OCI-M1 (cell line): ENCODE measurements at regions not wholly inside any gene's neighbourhood (a gene's known extent, or its start where the extent isn't known, plus 50 kb on each side); places are given as distances from the start of the nearest gene placed in this dataset.
"Not testable (repeated sequence)": the region's sequence is repeated elsewhere in the genome, so short reads cannot be mapped to it uniquely, and the experiment has no call there.

Experiments used
- DNase-seq: peaks from one replicate; lab custom pipeline; 2025; lab: John Stamatoyannopoulos, UW

DNA sequence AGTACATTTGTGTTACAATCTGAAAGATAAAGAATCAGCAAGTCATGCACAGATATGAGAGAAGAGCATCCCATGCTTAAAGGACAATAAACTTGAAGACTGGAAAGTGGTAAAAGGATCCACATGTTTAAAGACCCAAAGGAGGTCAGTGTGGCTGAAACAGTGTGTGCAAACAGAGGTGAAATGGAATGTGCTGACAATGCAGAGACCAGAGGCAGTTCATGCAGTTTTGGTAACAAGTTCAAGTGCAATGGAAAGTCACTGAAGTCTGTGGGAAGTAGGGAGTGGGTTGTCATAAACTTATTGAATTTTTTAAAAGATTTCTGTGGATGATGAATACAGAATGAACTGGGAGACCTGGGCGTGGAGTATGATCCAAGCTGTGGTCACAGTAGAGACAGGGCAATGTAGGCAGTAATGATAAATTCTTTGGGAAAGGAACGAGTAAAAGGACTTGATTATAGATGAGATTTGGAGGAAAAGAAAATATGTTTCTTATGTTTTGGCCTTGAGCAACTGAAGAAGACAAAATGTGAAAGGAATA is 408.0 kb downstream of the HGF start:
- DNase-seq = peak; percentile 40

DNA sequence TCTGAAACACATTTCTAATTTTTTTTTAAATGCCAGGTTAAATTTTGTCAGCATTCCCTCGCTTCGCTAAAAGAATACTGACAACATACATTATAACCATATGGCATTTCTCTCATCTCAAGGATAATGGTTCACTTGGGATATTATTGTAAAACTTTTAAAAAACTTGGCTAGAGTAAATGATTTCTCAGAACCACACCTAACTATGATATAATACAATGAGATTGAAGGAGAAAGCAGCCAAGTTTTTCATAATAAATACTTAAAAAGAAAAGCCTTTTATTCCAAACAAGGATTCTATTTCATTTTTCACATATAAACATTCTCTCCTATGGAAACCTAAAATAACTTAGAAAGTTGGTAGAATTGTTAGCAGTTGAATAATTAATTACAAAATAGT is 413.9 kb downstream of the HGF start:
- no peak for DNase-seq

DNA sequence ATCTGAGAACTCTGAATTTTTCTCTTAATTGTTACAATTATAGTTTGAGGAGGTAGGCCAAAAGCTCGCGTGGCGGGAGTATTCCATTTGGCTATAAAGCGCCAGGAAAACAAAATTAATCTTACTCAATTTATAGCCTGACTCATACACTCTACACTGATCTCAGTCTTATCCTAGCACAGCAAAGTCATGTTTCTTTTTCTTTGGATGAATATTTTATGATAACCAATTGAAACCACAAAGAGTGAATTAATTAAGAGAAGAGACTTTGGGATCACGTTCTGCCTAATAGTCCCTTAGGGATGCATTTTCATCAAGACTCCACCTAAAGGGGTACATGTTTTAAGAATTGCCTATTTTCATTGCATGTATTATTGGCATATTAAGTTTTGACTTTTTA is 420.8 kb downstream of the HGF start:
- DNase-seq = no peak

DNA sequence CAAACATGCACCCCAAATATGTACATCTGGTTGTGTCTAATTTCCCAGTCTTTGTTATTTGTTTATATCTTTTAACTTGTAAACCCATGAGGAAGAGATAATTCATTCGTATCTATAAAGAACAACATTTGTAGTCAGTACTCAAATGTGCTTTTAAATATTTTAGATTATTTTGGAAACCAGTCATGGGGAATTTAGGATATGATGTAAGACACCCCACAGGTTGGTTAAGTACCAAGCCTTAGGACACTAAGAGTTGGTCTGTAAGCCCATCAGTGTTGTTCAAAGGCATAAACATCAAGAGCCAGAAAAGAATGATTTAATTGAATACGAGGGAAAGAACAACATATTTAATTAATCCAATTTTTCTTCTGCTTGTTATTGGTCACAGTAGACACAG is 421.1 kb upstream of the SEMA3C start:
- no peak for DNase-seq

DNA sequence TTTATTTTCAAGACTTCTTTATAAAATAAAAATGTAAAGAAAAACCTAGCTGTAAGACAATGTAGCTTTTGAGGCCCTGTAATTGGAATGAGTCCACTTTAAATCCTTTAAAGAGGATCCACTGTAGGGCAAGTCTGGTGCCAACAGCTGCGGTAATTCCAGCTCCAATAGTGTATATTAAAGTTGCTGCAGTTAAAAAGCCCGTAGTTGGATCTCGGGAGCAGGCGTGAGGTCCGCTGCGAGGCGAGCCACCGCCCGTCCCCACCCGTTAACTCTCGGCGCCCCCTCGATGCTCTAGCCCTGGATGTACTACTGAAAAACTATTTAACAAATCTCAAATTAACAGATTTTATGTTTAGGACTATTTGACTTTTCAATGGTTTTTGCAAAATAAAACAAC is 414.7 kb upstream of the SEMA3C start:
- no peak for DNase-seq

DNA sequence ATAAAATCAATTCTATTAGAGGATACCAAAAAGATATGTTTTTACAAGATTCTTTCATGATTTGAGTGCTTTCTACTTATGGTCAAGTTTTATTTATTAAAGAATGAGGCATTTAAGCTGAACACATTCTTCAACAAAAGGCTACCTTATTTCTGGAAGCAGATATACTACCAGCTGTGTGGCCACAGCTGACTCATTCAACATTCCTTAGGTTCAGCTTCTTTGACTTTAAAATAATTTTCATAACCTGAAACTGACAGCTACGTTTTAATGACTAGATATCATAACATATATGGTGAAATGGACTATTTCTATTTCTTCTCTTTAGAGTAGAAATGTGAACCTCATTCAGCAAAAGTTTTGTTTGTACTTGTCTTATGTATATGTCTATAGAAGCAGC is 414.2 kb upstream of the SEMA3C start:
- DNase-seq = no peak

DNA sequence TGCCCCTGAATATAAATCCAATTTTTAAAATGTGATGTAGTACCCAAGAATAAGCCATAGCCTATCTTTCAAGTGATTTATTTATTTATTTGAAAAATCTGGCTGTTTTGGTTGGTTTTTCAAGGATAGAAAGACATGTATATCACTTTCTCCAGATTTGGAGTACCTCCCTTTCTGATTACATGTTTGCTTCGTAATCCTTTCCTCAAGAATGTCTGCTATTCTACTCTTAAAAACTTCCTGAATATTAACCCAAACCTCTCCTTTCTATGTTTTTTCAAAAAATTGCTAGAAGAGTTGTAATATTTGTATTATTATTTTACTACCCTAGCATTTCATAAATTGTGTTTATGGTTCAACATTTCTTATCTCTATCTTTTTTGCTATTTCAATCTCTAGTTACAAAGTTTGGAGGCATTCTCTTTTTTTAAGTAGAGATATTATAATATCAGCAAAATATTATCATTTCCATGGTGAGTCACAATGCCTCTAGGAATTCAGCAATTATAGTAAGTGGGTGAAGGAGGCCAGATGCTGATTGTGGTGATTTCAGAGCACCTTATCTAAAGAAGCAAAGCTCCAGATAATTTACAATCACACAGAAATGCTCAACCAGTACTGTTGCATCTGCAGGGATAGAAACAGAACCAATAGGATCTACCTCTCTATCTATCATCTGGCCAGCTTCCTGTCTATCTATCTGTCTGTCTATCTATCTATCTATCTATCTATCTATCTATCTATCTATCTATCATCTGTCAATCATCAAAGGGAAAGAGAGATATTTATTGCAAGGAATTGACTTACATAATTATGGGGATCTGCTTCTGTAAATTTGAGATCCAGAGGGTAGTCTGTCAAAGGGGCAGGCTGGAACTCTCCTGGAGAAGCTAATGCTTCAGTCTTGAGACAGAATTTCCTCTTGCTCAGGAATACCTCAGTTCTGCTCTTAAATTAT is 412.5 kb upstream of the SEMA3C start:
- DNase-seq = no peak

DNA sequence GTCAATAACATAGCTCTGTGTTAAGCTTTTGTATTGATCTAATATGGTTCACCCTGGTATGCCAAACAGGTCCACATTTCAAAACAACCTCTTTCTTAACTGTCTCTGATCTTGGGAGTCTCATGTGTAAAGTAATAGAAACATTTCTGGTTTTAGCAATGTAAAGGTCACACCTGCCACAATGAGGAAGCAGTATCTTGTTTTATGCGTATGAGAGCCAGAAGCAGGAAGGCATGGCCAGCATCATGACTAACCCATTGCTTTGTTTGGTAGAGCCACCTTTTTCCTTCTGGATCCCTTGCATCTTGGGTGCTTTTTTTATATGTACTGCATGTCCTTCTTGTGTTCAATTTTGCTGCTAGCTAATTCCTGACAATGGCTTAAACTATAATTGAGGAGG is 411.3 kb upstream of the SEMA3C start:
- DNase-seq = no peak

DNA sequence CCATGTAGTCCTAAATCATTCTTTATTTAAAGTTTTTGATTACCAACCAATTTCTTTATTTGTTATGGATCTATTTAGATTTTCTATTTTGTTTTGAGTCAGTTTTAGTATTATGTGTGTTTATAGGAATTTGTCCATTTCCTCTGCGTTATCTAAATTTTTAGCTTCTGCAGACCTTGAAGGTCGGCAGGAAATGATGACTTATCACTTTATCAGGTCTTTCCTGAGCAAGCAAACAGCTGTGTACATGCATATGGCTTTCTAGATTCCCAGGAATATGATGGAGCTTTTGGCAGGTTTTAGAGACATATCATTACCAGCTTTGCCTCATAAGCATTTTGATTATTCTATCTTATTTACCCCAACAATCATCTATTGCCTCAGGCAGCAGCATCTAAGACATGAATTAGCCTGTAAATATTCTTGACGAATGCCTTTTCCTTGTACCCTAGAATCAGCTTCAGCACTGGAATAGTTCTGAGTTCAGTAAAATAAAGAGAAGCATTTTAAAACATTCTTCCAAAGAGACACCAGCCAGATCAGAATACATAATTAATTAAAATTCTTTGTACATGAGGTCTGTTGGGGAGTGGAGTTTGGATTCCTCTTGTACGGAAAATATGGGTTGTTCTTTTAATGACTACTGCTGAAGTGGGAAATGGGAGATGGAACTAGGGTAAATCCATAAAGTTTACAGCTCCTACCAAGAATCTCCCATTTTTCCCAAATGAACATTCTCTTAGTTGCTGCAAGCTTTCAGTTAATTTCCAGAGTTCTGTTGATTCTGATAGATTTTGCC is 408.8 kb upstream of the SEMA3C start:
- no peak for DNase-seq

DNA sequence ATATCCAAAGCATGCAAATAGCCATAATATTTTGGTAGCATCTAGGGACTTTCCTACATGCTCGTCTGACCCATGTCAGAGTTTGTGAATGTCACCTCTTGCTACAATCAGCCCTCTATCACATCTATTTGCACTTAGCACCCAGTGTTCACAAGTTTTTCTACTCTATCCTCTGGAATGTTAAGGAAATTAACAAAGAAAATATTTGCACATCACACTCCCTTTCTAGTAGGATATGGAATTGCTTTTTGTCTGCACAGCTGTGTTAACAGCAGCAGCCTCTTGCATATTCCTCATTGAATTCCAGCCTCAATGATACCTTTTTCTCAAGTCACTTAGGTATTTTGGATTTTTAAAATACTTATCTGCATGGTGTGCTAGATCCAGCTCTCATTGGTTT is 403.1 kb upstream of the SEMA3C start:
- no peak for DNase-seq

DNA sequence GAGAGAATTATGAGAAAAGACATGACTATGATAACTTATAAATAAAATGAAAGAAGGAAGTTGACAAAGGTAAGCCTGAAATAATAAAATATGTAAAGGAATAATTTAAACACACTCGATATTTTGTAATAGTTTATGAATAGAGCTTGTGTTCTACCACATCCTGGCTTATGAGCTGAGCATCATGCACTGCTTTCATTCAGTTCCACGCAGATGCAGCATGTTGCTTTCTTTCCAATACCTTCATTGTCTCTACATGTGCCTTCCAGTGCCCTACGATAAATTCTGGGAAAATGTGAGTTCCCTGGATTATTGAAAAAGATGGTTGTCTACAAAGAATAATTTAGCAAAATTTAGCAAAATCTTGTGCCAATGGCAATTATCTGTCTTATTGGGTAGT is 398.9 kb upstream of the SEMA3C start:
- no peak for DNase-seq

DNA sequence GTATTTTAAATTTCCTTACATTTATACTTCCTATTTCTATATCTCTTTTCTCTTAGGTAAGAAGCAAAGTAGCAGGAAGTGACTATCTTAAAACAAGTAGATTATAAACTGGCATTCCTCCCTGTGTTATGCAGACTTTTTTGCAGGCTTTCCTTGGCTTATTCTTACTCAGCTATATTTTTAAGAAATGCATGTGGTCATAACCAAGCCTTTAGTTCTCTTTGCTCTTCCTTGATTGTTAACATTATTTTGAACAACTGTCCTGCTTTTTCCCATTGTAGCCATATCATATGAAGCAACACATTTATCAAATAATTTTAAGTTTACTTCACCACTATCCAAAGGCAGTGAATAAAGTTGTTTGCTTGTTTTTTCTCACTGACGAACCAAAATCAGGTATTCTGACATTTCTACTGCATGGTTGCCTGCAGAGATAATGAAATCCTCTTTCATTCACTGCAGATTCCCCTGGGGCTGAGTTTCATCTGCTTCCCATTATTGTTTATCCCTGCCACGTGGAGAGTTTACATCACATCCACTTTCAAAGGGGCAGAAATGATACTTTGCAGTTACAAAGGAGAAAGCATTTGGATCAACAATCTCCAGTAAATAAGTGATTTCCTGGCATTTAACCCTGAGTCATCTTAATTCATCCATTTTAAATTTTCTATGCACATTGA is 389.9 kb upstream of the SEMA3C start:
- DNase-seq = no peak

DNA sequence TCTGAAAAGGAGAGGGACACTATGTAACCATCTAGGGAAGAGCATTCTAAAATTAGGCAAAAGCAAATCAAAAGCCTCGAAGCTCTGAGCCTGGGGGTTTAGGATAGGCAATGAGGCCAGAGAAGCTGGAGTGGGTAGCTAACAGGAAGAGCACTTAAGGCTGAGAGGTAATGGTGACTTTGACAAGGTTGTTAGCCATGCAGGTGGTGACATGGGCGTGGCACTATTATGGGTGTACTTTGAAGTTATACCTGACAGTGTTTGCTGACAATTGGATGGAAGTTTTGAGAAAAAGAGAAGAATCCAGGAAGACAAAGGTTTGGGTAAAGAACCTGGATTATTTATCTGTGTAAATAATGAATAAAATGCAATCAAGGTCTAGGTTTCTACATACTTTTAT is 383.0 kb upstream of the SEMA3C start:
- no peak for DNase-seq

DNA sequence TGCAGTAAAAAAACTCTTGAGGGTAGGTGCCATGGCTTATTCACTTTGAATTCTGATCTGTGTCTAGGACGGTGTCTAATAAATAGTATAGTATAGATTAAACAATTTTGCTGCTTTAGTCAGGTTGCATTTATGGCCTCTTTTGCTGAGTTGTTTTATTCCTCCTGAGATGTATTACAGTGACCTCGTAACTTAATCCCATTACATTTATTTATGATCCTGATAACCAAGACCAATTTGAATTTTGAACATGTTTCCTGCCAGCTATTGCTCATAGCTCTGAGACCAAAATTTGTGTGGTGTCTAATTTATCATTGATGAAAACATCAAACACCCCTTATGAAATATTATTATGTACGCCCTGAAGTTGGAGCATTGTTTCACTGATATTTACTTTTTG is 381.9 kb upstream of the SEMA3C start:
- peak; percentile 72 for DNase-seq

DNA sequence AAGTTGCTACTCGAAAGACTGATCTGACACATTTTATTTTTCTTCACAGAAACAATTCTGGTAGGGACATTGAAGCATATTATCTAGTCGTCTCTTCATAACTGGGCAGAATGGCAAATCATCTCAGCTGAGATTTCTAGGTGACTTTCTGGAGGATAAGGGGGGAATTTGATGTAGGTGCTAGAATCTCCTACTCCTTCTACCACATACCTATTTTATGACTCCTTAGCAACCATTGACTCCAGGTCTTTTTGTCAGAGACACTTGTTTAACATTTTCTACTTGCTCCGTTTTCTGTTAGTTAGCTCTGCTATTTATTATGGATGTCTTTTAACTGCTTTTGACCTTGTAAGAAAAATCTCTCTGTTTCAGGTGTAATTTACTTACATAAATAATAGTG is 380.9 kb upstream of the SEMA3C start:
- DNase-seq = no peak

DNA sequence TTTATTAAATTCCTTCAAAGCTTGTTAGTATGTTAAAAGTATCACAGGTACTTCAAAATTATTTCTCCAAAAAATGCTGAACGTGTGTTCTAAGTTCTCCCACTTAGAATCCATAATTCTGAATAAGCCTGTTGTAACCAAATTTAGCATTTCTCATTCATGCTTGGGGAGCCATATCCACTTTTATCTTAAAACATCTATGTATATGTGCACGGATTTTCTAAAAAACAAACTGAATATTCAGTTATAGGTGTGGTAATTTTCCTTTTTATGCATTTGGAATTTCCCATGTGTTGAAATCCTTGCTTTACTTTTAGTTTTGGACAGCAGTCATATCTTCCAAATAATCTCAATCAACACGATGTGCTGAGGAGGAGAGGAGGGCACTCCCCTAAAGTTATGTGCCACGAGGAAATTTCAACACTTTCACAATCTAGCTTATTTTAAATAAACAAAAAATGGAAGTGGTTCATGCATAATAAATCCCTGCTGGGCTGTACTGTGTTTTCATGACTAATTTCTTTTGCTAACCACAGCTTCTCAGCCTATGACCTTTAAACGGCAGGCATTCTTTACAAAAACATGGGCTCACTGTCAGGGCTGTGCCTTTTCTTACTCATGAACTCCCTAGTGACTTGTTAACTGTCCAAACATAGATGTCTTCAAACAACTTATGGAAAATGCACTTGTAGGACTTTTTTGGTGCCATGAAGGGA is 380.3 kb upstream of the SEMA3C start:
- DNase-seq = peak; percentile 89

DNA sequence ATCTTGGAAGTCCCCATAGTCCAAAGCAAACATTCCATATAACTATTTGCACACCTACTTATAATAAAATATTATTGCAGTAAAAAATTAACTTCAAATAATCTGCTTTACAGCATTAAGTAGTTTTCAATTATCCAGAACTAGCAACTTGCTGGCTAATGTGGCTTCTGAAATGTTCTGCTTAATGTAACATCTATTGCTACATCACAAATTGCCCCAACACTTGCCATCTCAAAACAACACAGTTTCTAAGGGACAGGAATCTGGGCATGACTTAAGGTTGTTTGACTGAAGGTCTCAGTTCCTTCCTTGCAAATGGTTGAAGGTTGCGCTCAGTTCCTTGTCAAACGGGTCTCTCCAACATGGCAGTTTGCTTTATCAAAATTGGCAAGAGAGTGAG is 378.5 kb upstream of the SEMA3C start:
- no peak for DNase-seq

DNA sequence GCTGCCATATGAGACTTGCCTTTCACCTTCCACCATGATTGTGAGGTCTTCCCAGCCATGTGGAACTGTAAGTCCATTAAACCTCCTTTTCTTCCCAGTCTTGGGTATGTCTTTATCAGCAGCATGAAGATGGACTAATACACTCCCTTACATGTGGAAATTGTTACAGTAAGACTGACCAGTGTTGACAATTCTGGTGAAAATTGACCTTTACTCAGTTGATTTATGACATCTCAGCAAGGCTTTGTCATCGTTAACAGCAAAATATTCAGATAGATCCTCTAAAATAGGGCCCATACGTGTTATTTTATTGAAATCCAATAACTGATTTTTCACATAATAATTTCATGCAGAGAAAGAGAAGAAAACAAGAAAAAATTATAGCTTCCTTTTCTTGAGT is 377.9 kb upstream of the SEMA3C start:
- DNase-seq = no peak

DNA sequence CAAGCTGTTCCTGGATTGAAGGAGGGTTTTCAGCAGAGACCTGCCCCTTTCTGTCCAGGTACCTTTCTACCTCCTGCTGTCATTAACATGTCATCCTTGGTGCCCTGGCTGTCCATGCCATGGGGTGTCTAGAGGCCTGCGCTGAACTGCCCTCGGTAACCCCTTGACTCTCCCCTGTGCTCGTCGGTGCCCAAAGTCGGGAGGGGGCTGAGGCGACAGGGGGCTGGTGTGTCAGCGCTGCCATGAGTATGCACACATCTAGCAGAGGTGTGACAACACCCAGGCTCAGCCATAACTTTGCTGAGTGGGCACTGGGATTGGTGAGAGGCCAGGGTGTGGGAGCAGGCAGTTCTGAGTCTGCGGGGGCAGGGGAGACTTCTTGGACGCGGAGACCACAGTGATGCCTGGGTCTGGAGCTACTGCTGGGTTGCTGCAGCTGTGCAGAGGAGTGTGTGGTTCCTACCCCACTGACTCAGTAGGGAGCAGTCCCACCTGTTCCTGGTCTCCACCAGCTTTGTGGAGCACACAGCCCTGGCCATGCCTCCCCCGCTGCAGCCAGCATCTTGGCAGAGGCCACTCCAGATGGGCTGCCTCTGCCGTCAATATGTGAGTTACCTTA is 376.2 kb upstream of the SEMA3C start:
- no peak for DNase-seq

DNA sequence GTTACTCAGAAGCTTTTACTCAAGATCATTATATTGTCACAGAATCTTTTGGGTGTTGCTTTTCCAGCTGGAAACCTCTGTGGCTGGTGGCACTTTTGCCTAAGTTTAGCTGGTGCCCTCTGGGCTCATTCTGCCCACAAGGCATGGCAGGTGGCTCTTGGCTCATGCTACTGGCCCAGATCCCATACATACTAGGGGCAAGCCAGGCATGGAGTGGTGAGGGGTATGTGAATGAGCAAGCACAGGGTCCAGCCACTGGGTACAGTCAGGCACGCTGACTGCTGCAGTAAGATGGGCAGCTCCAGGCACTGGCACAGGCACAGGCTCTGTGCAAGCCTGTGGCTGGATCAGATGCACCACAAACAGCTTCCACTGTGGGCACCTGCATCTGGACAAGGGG is 375.0 kb upstream of the SEMA3C start:
- no peak for DNase-seq

DNA sequence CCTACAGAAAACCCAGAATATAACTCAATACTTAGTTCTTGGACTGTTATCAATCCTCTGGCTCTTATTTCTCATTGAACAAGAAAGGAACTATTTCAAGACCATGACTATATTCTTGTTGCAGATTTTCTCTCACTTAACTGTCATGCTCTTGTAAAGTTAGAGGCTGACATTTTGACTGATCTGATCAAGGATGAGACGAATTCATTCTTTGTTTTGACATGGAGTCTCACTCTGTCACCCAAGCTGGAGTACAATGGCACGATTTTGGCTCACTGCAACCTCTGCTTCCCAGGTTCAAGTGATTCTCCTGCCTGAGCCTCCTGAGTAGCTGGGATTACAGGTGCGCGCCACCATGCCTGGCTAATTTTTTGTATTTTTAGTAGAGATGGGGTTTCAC is 367.9 kb upstream of the SEMA3C start:
- not testable (repeated sequence) for DNase-seq
